OCI-LY7 (cell line): ENCODE measurements at regions not wholly inside any gene's neighbourhood (a gene's known extent, or its start where the extent isn't known, plus 50 kb on each side); places are given as distances from the start of the nearest gene placed in this dataset.

Experiments
- BruUV-seq: library from RNA; stranded (reverse); fragments of 400-500 nt; replicated peaks from 2 replicates; lab custom pipeline; 2021; lab: Mats Ljungman, UMichigan
- CTCF ChIA-PET: fragments of 300-600 bp; sonication (Branson Sonifier 250); formaldehyde crosslinking; loops from one replicate; lab custom pipeline; 2022; ENCODE audit warnings: antibody characterized with exemption; ENCODE audit not compliant: unreplicated experiment; lab: Charles Lee
- POLR2A ChIA-PET: fragments of 300-600 bp; sonication (Branson Sonifier 250); formaldehyde crosslinking; loops from one replicate; lab custom pipeline; 2022; ENCODE audit warnings: antibody characterized with exemption; lab: Charles Lee
- DNase-seq: peaks from one replicate; pipeline ENCODE4 v3.0.0-alpha.2; 2015; ENCODE audit warnings: low spot score
- H2AFZ ChIP-seq: fragments of 200-600 bp; sonication (generic), shearing (Covaris generic); 2 replicates; pipeline ENCODE4 v1.6.1; 2014; ENCODE audit warnings: mild to moderate bottlenecking, antibody characterized with exemption, low read length, moderate library complexity
- H3K27ac ChIP-seq: fragments of 200-600 bp; sonication (generic); 2 replicates; pipeline ENCODE4 v1.5.1; 2014; ENCODE audit warnings: mixed run types, low read depth, mild to moderate bottlenecking, moderate library complexity, low read length, inconsistent platforms; ENCODE audit not compliant: poor library complexity, severe bottlenecking
- H3K36me3 ChIP-seq: fragments of 200-600 bp; sonication (generic); 2 replicates; pipeline ENCODE4 v1.6.1; 2014; ENCODE audit warnings: mild to moderate bottlenecking, antibody characterized with exemption, low read length, moderate library complexity, mixed read lengths; ENCODE audit not compliant: insufficient read depth
- H3K4me1 ChIP-seq: fragments of 200-600 bp; sonication (generic); 2 replicates; pipeline ENCODE4 v1.5.1; 2014; ENCODE audit warnings: mild to moderate bottlenecking, low read length; ENCODE audit not compliant: insufficient read depth, poor library complexity, severe bottlenecking
- H3K4me2 ChIP-seq: fragments of 200-600 bp; sonication (generic); 2 replicates; pipeline ENCODE4 v1.6.1; 2014; ENCODE audit warnings: mild to moderate bottlenecking, low read length
- H3K4me3 ChIP-seq: fragments of 200-600 bp; sonication (generic); 2 replicates; pipeline ENCODE4 v1.5.1; 2014; ENCODE audit warnings: mild to moderate bottlenecking, low read depth, low read length; ENCODE audit not compliant: poor library complexity, severe bottlenecking
- H3K79me2 ChIP-seq: fragments of 200-600 bp; sonication (generic); 2 replicates; pipeline ENCODE4 v1.6.1; 2016; ENCODE audit warnings: low read depth, mild to moderate bottlenecking, low read length, moderate library complexity, mixed read lengths; ENCODE audit not compliant: insufficient read depth
- H3K9me2 ChIP-seq: fragments of 200-600 bp; sonication (generic); 2 replicates; pipeline ENCODE4 v1.6.1; 2016; ENCODE audit warnings: mild to moderate bottlenecking, low read length, mixed read lengths; ENCODE audit not compliant: insufficient read depth
- H3K9me3 ChIP-seq: fragments of 200-600 bp; sonication (generic); 2 replicates; pipeline ENCODE4 v1.6.1; 2014; ENCODE audit warnings: mild to moderate bottlenecking, mixed run types, low read length, mixed read lengths
- H4K20me1 ChIP-seq: fragments of 200-600 bp; sonication (generic); 2 replicates; pipeline ENCODE4 v1.6.1; 2014; ENCODE audit warnings: mild to moderate bottlenecking, antibody characterized with exemption, low read length, moderate library complexity, mixed read lengths; ENCODE audit not compliant: insufficient read depth
- CTCF ChIP-seq: fragments of 200-600 bp; sonication (generic); conservative IDR thresholded peaks from 2 replicates; pipeline ENCODE4 v1.5.1; 2014; ENCODE audit warnings: mild to moderate bottlenecking, antibody characterized with exemption, low read length, moderate library complexity, mixed read lengths
- EZH2phosphoT487 ChIP-seq: fragments of 200-600 bp; sonication (generic); IDR thresholded peaks from 2 replicates; pipeline ENCODE4 v1.6.1; 2018; ENCODE audit warnings: low read depth, borderline replicate concordance, mild to moderate bottlenecking, mixed run types, antibody characterized with exemption, low read length, moderate library complexity, mixed read lengths
- intact Hi-C: fragments of 100-400 bp; cut with micrococcal nuclease; formaldehyde crosslinking; loops from one replicate; pipeline ENCODE4 v1.10.0; 2022; ENCODE audit not compliant: unreplicated experiment

DNA sequence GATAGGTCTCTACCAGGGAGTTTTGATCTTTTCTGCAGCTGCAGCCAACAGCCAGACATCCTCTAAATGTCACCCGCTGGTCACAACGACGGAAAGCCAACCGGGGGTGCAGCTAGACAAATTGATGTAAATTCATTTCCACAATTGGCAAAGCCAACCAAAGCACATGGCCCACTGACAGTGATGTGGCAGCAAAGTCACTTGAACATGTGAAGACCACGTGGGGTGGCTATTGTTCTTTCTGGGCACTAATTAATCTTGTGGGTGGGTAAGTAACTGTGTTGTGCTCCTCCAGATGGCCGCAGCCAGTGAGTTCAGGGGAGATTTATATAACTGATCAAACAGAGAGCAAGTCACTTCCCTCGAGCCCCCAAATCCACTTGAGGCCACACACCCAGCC lies 354.1 kb downstream of the ANKRD30A start:
- no TSS peak for BruUV-seq

GRCh38 chr10:37478381-37478780 lies 353.0 kb downstream of the ANKRD30A start:
- no peak for DNase-seq
- Histone ChIP-seq H3K36me3 (no peaks in the 10 kb centered on the region), H3K27ac (no peak overlapping the region), H3K9me2 (no peaks in the 10 kb centered on the region), H3K4me3 (no peak overlapping the region), H3K9me3 (no peaks in the 10 kb centered on the region), H3K4me1 (no peaks in the 10 kb centered on the region), H2AFZ (no peak overlapping the region), H3K79me2 (no peaks in the 10 kb centered on the region), H4K20me1 (no peaks in the 10 kb centered on the region), H3K4me2 (no peak overlapping the region)
- POLR2A ChIA-PET = no interaction called here
- TF ChIP-seq CTCF = no peak
- no peak for TF ChIP-seq EZH2phosphoT487
- CTCF ChIA-PET = no interaction called here
- BruUV-seq = no TSS peak
- intact Hi-C loops = no loop called here

More for the DNA sequence above, 354.1 kb downstream of the ANKRD30A start:
- Histone ChIP-seq H3K9me2 (no peaks in the 10 kb centered on the region), H3K36me3 (no peaks in the 10 kb centered on the region), H3K4me2 (no peak overlapping the region), H3K27ac (no peak overlapping the region), H4K20me1 (no peaks in the 10 kb centered on the region), H3K9me3 (no peaks in the 10 kb centered on the region), H2AFZ (no peak overlapping the region), H3K79me2 (no peaks in the 10 kb centered on the region), H3K4me1 (no peaks in the 10 kb centered on the region), H3K4me3 (no peak overlapping the region)
- ChIA-PET CTCF (no interaction called here), POLR2A (no interaction called here)
- intact Hi-C loops = no loop called here
- TF ChIP-seq EZH2phosphoT487 (no peak), CTCF (no peak)
- no peak for DNase-seq

DNA sequence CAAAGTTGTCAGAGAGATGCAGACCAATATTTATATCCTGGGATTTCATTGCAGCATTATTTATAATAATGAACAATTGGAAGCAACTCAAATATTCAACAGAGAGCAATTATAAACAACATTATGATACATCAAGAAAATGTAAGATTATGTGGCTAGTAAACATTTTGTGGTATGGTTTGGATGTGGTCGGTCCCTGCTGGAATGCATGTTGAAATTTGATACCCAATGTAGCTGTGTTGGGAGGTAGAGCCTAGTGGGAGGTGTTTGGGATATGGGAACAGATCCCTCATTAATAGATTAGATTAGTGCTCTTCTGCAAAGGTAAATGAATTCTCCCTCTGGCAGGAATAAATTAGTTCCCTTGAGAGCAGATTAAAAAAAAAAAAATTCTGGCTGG lies 350.9 kb downstream of the ANKRD30A start:
- Histone ChIP-seq H2AFZ (no peak overlapping the region), H3K79me2 (no peaks in the 10 kb centered on the region), H3K9me2 (no peaks in the 10 kb centered on the region), H4K20me1 (no peaks in the 10 kb centered on the region), H3K4me3 (no peak overlapping the region), H3K36me3 (no peaks in the 10 kb centered on the region), H3K4me1 (no peaks in the 10 kb centered on the region), H3K27ac (no peak overlapping the region), H3K4me2 (no peak overlapping the region), H3K9me3 (no peaks in the 10 kb centered on the region)
- ChIA-PET POLR2A (no interaction called here), CTCF (no interaction called here)
- TF ChIP-seq EZH2phosphoT487 = no peak
- TF ChIP-seq CTCF = no peak
- BruUV-seq = no TSS peak
- no peak for DNase-seq
- intact Hi-C loops = no loop called here
